Hematopoietic multipotent progenitor cell (in vitro differentiated cells): ENCODE measurements at regions not wholly inside any gene's neighbourhood (a gene's known extent, or its start where the extent isn't known, plus 50 kb on each side); places are given as distances from the start of the nearest gene placed in this dataset.

Source experiments
- DNase-seq, 3 donors: peaks; one replicate each; pipeline ENCODE4 v3.0.0-alpha.2; 2011 to 2015; ENCODE audit warnings: low read depth in 2 of 3, low spot score in 2 of 3

DNA sequence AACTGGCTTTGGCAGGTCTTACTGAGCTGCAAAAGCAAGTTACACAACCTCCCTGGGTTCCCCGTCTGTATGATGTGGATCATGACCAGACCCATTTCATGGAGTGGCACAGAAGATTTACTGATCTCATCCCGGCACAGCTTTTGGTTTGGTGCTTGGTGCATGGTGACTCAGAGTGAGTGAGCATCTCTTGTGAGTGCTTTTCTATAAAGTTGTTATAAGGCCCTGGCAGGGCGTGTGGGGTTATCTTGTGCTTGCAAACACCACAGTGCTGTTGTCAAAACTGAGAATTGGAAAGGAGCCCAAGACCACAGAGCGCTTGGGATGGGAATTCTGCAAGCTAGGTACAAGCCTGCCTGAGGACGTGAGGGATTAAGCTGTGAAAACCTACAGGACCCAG, 425.2 kb downstream of the GADD45G start:
- no peak for DNase-seq

GRCh38 chr9:90032296-90033027, 427.6 kb downstream of the GADD45G start:
- DNase-seq: no peak

GRCh38 chr9:90033028-90033650, 428.3 kb downstream of the GADD45G start:
- no peak for DNase-seq

GRCh38 chr9:90034071-90034470, 429.3 kb downstream of the GADD45G start:
- no peak for DNase-seq

- DNase-seq: no peak
These were observed 430.7 kb downstream of the GADD45G start for GRCh38 chr9:90035471-90035870.

DNA sequence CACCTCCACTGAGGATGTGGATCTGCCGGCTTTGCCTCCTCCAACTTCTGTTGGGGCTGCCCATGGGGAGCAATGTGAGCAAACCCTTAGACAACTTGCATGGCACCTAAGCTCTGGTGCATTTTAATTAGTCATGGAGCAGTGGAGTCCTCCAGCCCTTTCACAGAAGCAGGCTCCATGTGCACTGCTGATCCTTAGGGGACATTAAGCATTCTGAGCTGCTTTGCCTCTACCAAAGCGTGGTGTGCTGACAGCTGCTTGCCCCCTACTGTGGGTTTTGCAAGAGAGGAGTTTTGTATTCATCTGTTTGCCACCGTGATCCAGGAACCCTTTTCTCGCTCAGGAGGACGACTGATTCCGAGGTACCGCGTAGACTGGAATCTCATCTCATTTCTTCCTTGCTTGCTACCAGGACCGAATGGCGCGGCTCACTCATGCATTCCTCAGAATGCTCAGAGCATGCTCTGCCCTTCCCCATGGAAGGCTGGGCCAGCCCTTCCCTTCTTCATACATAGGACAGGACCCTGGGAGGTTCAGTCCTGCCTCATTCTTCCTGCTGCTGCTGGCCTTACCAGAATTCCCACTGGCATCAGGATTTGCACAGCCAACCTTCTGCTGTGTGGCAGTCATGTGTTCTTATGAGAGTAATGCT, 432.5 kb downstream of the GADD45G start:
- no peak for DNase-seq

DNA sequence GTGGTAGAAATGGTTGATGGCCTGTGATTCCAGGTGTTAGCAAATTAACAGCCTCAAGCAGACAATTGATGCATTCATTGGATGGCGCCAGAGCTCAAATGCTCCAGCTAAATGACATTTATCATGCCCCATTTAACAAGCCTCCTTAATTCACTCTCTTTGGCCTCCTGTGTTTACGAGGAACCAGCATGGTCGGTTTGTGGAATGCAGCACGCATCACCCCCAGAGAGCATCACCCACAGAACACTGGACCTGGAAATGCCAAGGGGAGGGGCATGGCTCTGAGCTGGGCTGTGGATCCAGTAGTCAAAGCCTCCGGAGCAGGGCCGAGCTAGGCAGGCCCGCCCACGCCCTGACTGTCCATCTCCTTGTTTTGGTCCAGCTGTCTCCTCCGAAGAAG, 434.0 kb downstream of the GADD45G start:
- no peak for DNase-seq

DNA sequence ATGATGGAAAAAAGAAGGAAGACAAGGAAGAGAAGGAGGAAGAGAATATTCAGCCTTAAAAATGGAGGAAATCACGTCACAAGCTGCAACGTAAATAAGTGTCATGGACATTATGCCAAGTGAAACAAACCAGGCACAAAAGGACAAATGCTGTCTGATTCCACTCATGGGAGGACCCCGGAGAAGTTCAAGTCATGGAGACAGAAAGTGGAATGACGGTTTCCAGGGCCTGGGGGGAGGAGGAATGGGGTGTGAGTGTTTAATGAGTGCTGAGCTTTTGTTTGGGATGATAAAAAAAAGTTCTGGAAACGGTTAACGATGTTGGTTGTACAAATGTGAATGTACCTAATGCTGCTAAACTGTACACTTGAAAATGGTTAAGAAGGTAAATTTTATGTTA, 439.5 kb downstream of the GADD45G start:
- no peak for DNase-seq

- peak in 1 of 3 donors; percentile 5 for DNase-seq
These were observed 439.9 kb downstream of the GADD45G start for GRCh38 chr9:90044710-90045151.

DNA sequence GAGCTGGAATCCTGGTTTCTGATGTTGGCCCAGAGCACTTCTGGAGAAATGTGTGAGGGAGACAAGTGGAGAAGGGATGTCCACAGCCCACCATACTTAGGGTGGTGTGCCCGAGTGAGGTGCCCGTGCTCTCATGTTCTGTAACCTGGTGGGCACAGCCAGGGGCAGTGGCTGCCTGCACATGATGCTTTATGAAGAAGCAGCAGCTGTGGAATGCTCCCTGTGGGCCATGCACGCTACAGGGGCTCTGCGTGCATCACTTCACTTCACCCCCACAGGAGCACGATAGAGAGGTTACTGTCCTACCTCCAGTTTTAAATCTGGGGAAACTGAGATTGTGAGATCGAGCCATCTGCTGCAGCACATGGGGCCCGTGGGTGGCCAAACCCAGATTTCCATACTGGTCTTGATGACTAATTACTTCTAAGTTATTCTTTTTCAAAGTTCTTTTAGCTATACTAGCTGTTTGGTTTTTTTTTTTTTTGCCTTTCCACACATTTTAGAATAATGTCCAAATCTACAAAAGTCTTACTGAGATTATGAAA, 441.6 kb downstream of the GADD45G start:
- no peak for DNase-seq

DNA sequence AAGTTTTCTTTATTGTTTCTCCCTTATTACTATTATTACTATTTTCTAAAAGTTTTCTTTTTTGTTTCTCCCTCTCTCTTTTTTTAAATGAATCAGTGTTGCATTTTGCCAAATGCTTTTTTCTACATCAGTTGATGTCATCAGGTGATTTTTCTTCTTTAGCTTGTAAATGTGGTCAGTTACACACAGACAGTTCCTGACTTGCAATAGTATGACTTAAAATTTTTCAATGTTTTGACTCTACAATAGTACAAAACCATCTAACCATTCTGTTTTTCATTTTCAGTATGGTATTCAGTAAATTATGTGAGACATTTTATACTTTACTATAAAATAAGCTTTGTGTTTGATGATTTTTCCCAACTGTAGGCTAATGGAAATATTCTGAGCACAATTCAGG, 443.0 kb downstream of the GADD45G start:
- DNase-seq: no peak

DNA sequence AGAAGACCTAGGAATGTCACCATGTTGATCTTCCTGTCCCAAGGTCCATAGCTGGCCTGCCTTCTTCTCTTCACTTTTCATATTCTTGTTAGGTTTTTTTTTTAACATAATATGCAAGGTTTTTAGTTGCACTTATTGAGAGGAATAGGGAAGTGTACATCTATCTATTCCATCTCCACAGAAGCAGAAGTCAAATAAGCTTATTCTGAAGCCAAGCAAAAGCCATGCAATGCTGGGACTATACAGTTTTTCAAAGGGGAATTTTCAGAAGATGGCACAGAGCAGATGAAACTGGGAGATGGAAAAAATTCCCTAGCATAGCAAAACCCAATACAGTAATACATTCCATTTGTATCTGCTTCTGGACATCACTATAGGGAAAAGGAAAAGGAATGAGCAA, 447.6 kb downstream of the GADD45G start:
- no peak for DNase-seq

GRCh38 chr9:90053027-90053426, 448.2 kb downstream of the GADD45G start:
- no peak for DNase-seq

DNA sequence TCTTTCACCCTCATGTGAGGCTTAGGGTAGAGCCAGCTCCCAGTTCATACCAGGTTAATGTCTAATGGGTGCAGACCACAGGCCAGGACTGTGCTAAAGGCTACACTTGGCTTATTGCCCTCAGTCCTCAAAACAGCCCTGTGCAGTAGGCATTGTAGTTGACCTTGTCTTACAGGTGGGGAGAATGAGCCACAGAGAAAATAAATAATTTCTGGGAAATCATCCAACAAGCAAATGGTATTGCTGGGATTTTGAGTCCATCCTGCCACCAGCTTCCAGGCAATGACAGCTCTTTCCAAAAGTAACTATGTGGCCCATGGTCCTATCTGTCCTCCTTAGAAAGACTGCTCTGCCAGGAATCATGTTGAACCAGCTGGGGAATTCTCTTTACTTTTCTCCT, 450.0 kb downstream of the GADD45G start:
- no peak for DNase-seq

DNA sequence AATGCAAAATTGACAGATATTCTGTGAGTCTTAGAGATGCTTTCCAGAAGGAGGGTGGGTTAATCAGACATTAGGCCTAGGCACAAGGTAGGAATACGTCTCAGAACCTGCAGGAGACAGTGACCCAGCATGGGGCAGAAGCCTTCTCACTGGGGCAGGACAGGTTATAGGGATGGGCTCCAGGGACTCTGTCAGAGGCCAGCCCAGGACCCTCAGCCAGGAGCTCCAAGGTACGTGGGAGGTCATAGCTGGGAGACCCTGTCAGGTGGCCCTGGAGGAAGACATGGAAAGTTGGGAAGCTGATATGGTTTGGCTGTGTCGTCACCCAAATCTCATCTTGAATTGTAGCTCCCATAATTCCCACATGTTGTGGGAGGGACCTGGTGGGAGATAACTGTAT, 450.4 kb downstream of the GADD45G start:
- no peak for DNase-seq

- no peak for DNase-seq
These were observed 452.5 kb downstream of the GADD45G start for GRCh38 chr9:90057361-90057760.

- DNase-seq: no peak
These were observed 453.5 kb downstream of the GADD45G start for GRCh38 chr9:90058182-90058763.

GRCh38 chr9:90059436-90059835, 454.6 kb downstream of the GADD45G start:
- no peak for DNase-seq

DNA sequence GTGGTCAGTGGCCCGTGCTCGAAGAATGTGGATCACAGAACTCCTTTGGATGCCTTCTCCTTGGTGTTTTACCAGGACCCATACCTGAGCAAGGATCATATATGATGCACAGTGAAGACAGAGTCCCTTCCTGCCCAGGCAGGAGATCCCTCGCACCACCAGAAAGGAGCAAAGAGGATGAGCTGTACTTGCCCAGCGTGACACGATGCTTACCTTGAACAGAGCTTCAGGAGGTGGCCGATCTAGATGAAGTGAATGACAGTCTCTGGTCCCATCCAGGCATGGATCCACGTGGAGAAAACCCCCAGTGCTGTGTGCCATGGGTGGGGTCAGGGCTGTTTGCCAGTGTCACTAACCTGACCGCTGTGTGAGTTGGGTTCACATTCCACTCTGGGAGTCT, 455.4 kb downstream of the GADD45G start:
- no peak for DNase-seq

DNA sequence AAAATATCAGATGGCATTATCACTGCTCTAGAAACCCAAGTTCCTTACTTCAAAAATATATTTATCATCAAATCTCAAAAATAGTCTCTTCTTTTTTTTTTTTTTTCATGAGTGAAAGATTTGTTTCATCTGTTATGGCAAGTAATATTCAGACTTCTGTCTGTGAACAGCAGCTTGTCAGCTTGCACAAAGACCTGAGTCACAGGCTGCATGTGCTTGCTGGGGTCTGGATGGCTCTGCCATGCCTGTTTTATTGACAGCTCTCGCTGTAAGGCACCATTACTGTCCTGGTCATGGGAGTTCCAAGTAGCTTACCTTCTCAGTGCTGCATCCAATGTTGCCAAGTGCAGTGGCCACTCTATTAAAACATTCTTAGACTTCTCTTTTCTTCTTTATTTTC, 456.4 kb downstream of the GADD45G start:
- no peak for DNase-seq

DNA sequence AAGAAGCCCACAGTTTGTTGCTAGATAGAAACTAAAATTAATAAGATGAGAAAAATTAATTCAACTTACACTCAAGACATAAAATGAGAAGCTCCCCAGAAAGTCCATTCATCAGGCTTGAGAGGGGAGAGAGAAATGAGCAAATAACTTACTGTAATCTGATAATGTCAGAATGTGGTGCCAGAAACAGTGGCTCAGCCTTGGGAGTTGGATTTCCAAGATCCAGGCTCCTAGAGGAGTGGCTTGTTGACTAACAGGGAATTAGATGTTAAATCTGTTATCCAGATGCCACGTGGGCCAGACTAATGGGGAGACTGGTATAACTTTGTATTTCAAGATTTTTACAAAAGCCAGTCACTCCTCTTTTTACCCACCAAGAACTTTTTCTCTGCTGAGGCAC, 458.2 kb downstream of the GADD45G start:
- DNase-seq: no peak
